DMS53 treated with DMSO at 0.1 percent for 48 hours (cell line): ENCODE measurements at regions not wholly inside any gene's neighbourhood (a gene's known extent, or its start where the extent isn't known, plus 50 kb on each side); places are given as distances from the start of the nearest gene placed in this dataset.

Experiments used
- DNase-seq: peaks from one replicate; lab custom pipeline; 2025; ENCODE audit not compliant: unreplicated experiment; lab: John Stamatoyannopoulos, UW

DNA sequence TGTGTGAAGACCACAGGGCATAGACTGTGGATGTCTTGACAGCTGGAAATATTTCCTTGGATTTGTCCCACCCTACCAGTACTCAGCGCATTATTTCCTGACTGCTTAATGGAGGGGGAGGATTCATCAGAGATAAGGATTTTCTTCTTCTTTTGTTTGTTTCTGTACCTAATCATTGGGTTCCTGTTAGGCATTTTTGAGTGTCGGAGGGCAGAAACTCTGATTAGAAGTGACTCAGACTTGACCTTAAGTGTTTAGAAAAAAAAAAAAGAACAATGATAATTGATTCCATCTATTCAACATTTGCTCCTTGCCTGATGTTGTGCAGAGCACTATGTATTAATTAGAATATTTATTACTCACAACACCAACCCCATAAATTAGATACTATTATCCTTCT, 78.5 kb upstream of the SYNPR start:
- DNase-seq = no peak

DNA sequence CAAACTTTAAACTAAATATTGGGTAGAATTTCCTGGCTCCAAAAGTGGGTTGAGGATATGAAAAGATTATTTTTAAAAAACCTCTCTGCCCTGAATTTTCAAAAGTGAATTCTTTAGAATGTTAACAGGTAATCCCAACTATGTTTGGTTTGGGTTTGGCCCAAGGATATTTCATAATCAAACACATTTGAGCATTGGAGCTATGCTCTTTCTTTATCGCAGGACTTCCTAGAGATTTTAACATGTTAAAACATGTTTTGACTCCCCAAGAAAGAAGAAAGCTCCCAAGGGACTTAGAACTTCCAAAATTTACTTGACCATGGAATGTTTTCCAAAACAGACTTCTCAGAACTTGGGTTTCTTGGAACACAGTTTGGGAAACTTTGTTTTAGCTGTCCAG, 75.6 kb upstream of the SYNPR start:
- DNase-seq = no peak

DNA sequence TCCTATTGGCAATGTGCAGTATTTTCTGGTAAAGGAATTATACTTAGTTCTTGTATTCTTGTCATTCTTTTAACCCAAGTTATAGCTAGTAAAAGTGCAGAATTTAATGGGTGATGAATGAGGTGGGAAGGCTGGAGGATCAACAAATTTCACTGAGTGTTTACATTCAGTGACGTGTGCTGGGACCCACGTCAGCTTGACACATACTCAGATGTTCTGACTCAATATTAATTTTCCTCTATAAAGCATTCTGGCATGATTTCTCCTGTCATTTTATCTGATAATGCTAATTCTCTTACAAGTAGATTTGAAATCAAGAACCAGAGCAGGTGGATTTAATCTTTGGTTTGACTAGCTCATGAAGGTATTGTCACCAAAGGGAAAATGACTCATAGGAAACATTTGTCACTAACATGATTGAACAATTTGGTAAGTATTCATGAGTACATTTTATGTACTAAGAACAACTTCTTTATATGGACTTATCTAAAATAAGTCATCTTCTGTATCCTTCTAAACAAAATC, 71.0 kb upstream of the SYNPR start:
- no peak for DNase-seq

DNA sequence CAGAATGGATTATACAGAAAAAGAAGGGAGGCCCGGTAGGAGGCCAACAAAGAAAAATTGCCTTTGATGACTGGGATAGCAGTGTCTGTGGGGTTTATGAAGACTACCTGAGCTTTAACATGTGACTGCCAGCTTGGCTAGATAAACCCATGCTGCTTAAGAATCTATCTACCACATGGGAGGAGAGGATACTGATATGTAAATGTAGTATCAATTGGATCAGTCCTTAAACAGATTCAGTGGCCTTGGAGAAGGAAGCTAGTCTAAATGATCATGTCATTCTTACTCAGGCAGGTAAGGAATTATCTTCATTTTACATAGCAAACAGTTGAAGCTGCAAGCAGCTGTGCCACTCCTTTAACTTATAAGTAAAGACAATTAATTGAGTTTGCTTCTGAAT, 50.0 kb upstream of the SYNPR start:
- DNase-seq = no peak
